ENCODE measurements at regions not wholly inside any gene's neighbourhood (a gene's known extent, or its start where the extent isn't known, plus 50 kb on each side); places are given as distances from the start of the nearest gene placed in this dataset.
"Not testable (repeated sequence)": the region's sequence is repeated elsewhere in the genome, so short reads cannot be mapped to it uniquely, and the experiment has no call there.

GRCh38 chr13:44666538-44666937, 90.4 kb upstream of the TSC22D1 start:
- not testable (repeated sequence) for TF ChIP-seq CTCF (IDR thresholded peaks at IDR 0.05; ENCODE audit: low read depth, low read length, missing input control); TAF1 (conservative IDR thresholded peaks at IDR 0.05); ZBTB33 (IDR thresholded peaks at IDR 0.05); REST (IDR thresholded peaks at IDR 0.05); RAD21 (IDR thresholded peaks at IDR 0.05); FOXA1 (IDR thresholded peaks at IDR 0.05); SP1 (IDR thresholded peaks at IDR 0.05); NR2F2 (IDR thresholded peaks at IDR 0.05); EGR1 (IDR thresholded peaks at IDR 0.05; ENCODE audit: low read depth in 2 of 2); GABPA (IDR thresholded peaks at IDR 0.05 in 1 of 2, conservative IDR thresholded peaks at IDR 0.05 in 1 of 2)
- TF ChIP-seq, protein P1, sequence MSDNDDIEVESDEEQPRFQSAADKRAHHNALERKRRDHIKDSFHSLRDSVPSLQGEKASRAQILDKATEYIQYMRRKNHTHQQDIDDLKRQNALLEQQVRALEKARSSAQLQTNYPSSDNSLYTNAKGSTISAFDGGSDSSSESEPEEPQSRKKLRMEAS (IDR thresholded peaks at IDR 0.05), result not testable (repeated sequence)
- TF ChIP-seq, protein P2, sequence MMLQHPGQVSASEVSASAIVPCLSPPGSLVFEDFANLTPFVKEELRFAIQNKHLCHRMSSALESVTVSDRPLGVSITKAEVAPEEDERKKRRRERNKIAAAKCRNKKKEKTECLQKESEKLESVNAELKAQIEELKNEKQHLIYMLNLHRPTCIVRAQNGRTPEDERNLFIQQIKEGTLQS (IDR thresholded peaks at IDR 0.05), result not testable (repeated sequence)

Data from liver (tissue), 3 donors.